RWPE2 (cell line): ENCODE measurements at regions not wholly inside any gene's neighbourhood (a gene's known extent, or its start where the extent isn't known, plus 50 kb on each side); places are given as distances from the start of the nearest gene placed in this dataset.
"Not testable (repeated sequence)": the region's sequence is repeated elsewhere in the genome, so short reads cannot be mapped to it uniquely, and the experiment has no call there.

Experiments
- ATAC-seq: fragments of 200-7000 bp; cut with Tn5 transposase; 3 replicates; pipeline ENCODE4 v1.9.1; 2021; ENCODE audit warnings: low read depth
- DNase-seq: peaks from one replicate; pipeline ENCODE4 v3.0.0-alpha.2; 2020; ENCODE audit warnings: low spot score
- H3K27ac ChIP-seq: fragments of 450-650 bp; 2 replicates; pipeline ENCODE4 v1.5.1; 2017; ENCODE audit warnings: mild to moderate bottlenecking; ENCODE audit not compliant: poor library complexity, severe bottlenecking
- H3K27me3 ChIP-seq: fragments of 250-450 bp; sonication (Bioruptor Pico); 2 replicates; pipeline ENCODE4 v1.5.1; 2021; ENCODE audit warnings: mild to moderate bottlenecking, moderate library complexity; ENCODE audit not compliant: insufficient read depth, poor library complexity, severe bottlenecking
- H3K36me3 ChIP-seq: fragments of 250-450 bp; sonication (Bioruptor Pico); 2 replicates; pipeline ENCODE4 v1.5.1; 2020; ENCODE audit warnings: low read depth, mild to moderate bottlenecking, moderate library complexity
- H3K4me1 ChIP-seq: fragments of 250-450 bp; sonication (Bioruptor Pico); 2 replicates; pipeline ENCODE4 v1.5.1; 2021; ENCODE audit warnings: mild to moderate bottlenecking, moderate library complexity; ENCODE audit not compliant: insufficient read depth, poor library complexity, severe bottlenecking
- H3K4me3 ChIP-seq: fragments of 250-450 bp; sonication (Bioruptor Pico); 2 replicates; pipeline ENCODE4 v1.5.1; 2021; ENCODE audit warnings: mild to moderate bottlenecking, moderate library complexity; ENCODE audit not compliant: severe bottlenecking
- H3K9me3 ChIP-seq: fragments of 250-450 bp; sonication (Bioruptor Pico); 2 replicates; pipeline ENCODE4 v1.5.1; 2021; ENCODE audit warnings: mild to moderate bottlenecking, moderate library complexity; ENCODE audit not compliant: severe bottlenecking
- CTCF ChIP-seq: fragments of 450-650 bp; IDR thresholded peaks from one replicate; pipeline ENCODE4 v1.5.1; 2017; ENCODE audit warnings: mild to moderate bottlenecking, moderate library complexity; ENCODE audit not compliant: poor library complexity, severe bottlenecking

GRCh38 chr1:29408831-29409605 is 172.7 kb downstream of the PTPRU start:
- Histone ChIP-seq H3K27ac (no peak overlapping the region), H3K27me3 (peaks cover 3% of the 10 kb centered on the region), H3K4me1 (no peaks in the 10 kb centered on the region), H3K4me3 (no peak overlapping the region), H3K9me3 (peaks cover 1% of the 10 kb centered on the region), H3K36me3 (no peaks in the 10 kb centered on the region)
- ATAC-seq (no peak), DNase-seq (no peak)
- no peak for TF ChIP-seq CTCF

- Histone ChIP-seq H3K4me3 (no peak overlapping the region), H3K36me3 (no peaks in the 10 kb centered on the region), H3K27me3 (no peaks in the 10 kb centered on the region), H3K9me3 (peaks cover 1% of the 10 kb centered on the region), H3K4me1 (no peaks in the 10 kb centered on the region), H3K27ac (no peak overlapping the region)
- no peak for ATAC-seq
- no peak for DNase-seq
- no peak for TF ChIP-seq CTCF
Measured at GRCh38 chr1:29406814-29407213, 170.5 kb downstream of the PTPRU start.

GRCh38 chr1:29400203-29400602 is 163.9 kb downstream of the PTPRU start:
- DNase-seq = not testable (repeated sequence)

GRCh38 chr1:29399465-29399864 is 163.1 kb downstream of the PTPRU start:
- ATAC-seq = no peak

More at GRCh38 chr1:29400203-29400602, 163.9 kb downstream of the PTPRU start:
- not testable (repeated sequence) for H3K4me1 ChIP-seq, H3K36me3 ChIP-seq, H3K4me3 ChIP-seq, ATAC-seq, H3K27me3 ChIP-seq, H3K9me3 ChIP-seq, H3K27ac ChIP-seq

GRCh38 chr1:29398431-29398830 is 162.1 kb downstream of the PTPRU start:
- H3K36me3 ChIP-seq = no peaks in the 10 kb centered on the region
- ATAC-seq (peak; percentile 84), DNase-seq (no peak)
- H3K9me3 ChIP-seq = no peaks in the 10 kb centered on the region
- H3K4me1 ChIP-seq = peaks cover 4% of the 10 kb centered on the region
- H3K27me3 ChIP-seq = no peaks in the 10 kb centered on the region
- no peak for TF ChIP-seq CTCF
- H3K27ac ChIP-seq = no peak overlapping the region
- no peak overlapping the region for H3K4me3 ChIP-seq

More at GRCh38 chr1:29399465-29399864, 163.1 kb downstream of the PTPRU start:
- TF ChIP-seq CTCF = no peak
- Histone ChIP-seq H3K4me1 (peaks cover 4% of the 10 kb centered on the region), H3K27ac (no peak overlapping the region), H3K4me3 (no peak overlapping the region), H3K27me3 (no peaks in the 10 kb centered on the region), H3K9me3 (no peaks in the 10 kb centered on the region), H3K36me3 (no peaks in the 10 kb centered on the region)
- no peak for DNase-seq
